ENCODE measurements at regions not wholly inside any gene's neighbourhood (a gene's known extent, or its start where the extent isn't known, plus 50 kb on each side); places are given as distances from the start of the nearest gene placed in this dataset.

- no peak overlapping the region for H3K27ac ChIP-seq
- no peak for TF ChIP-seq CTCF (IDR thresholded peaks at IDR 0.05)
Measured at GRCh38 chr10:4517746-4518145, 308.3 kb upstream of the AKR1E2 start.

GRCh38 chr10:4515721-4516120 is 310.3 kb upstream of the AKR1E2 start:
- no peaks in the 10 kb centered on the region for H3K9me3 ChIP-seq
- H3K27ac ChIP-seq = peak overlapping the region; percentile 73 to 90

More at GRCh38 chr10:4517746-4518145, 308.3 kb upstream of the AKR1E2 start:
- Histone ChIP-seq H3K36me3 (no peaks in the 10 kb centered on the region), H3K4me3 (no peak overlapping the region), H3K4me1 (peaks cover 0 to 37% of the 10 kb centered on the region in 2 donors), H3K9me3 (no peaks in the 10 kb centered on the region), H3K27me3 (no peaks in the 10 kb centered on the region)
- no peak for DNase-seq (ENCODE audit: low spot score)

GRCh38 chr10:4514445-4515108 is 311.4 kb upstream of the AKR1E2 start:
- H3K27ac ChIP-seq = peak overlapping the region; percentile 73 to 90
- no peak for TF ChIP-seq CTCF (IDR thresholded peaks at IDR 0.05)
- no peak overlapping the region for H3K4me3 ChIP-seq

More at GRCh38 chr10:4515721-4516120, 310.3 kb upstream of the AKR1E2 start:
- no peak for TF ChIP-seq CTCF (IDR thresholded peaks at IDR 0.05)
- no peak for DNase-seq (ENCODE audit: low spot score)
- no peaks in the 10 kb centered on the region for H3K27me3 ChIP-seq
- H3K36me3 ChIP-seq = no peaks in the 10 kb centered on the region
- peaks cover 0 to 42% of the 10 kb centered on the region in 2 donors for H3K4me1 ChIP-seq
- H3K4me3 ChIP-seq = peak overlapping the region in 1 of 2 donors; percentile 11

GRCh38 chr10:4512671-4513240 is 313.3 kb upstream of the AKR1E2 start:
- no peaks in the 10 kb centered on the region for H3K36me3 ChIP-seq
- TF ChIP-seq CTCF (IDR thresholded peaks at IDR 0.05) = peak in 1 of 2 donors; percentile 68
- no peak overlapping the region for H3K4me3 ChIP-seq
- peak overlapping the region; percentile 27 to 90 for H3K27ac ChIP-seq
- H3K4me1 ChIP-seq = peaks cover 0 to 37% of the 10 kb centered on the region in 2 donors
- DNase-seq (ENCODE audit: low spot score) = peak; percentile 67
- H3K9me3 ChIP-seq = no peaks in the 10 kb centered on the region
- no peaks in the 10 kb centered on the region for H3K27me3 ChIP-seq

More at GRCh38 chr10:4514445-4515108, 311.4 kb upstream of the AKR1E2 start:
- Histone ChIP-seq H3K9me3 (no peaks in the 10 kb centered on the region), H3K4me1 (peaks cover 0 to 37% of the 10 kb centered on the region in 2 donors), H3K36me3 (no peaks in the 10 kb centered on the region), H3K27me3 (no peaks in the 10 kb centered on the region)
- peak; percentile 81 for DNase-seq (ENCODE audit: low spot score)

GRCh38 chr10:4512196-4512595 is 313.8 kb upstream of the AKR1E2 start:
- no peak for DNase-seq (ENCODE audit: low spot score)
- H3K4me3 ChIP-seq = no peak overlapping the region
- no peaks in the 10 kb centered on the region for H3K36me3 ChIP-seq
- no peaks in the 10 kb centered on the region for H3K9me3 ChIP-seq
- peak overlapping the region in 1 of 2 donors; percentile 90 for H3K27ac ChIP-seq
- H3K4me1 ChIP-seq = peaks cover 0 to 37% of the 10 kb centered on the region in 2 donors
- H3K27me3 ChIP-seq = no peaks in the 10 kb centered on the region
- TF ChIP-seq CTCF (IDR thresholded peaks at IDR 0.05) = no peak

Measured in right atrium auricular region (tissue), 2 donors.